SU-DHL-6 (cell line): ENCODE measurements at regions not wholly inside any gene's neighbourhood (a gene's known extent, or its start where the extent isn't known, plus 50 kb on each side); places are given as distances from the start of the nearest gene placed in this dataset.

Experiments
- EZH2phosphoT487 ChIP-seq: fragments of 200-600 bp; sonication (generic), shearing (Covaris generic); conservative IDR thresholded peaks from 2 replicates; pipeline ENCODE4 v1.6.1; 2018; ENCODE audit warnings: mild to moderate bottlenecking, antibody characterized with exemption, low read length, moderate library complexity, mixed read lengths
- TF ChIP-seq, protein P1 (sequence below): fragments of 200-600 bp; sonication (generic); IDR thresholded peaks from one replicate; pipeline ENCODE4 v1.5.1; 2017; ENCODE audit warnings: antibody characterized with exemption, mild to moderate bottlenecking, low read length, moderate library complexity; ENCODE audit not compliant: insufficient read depth, poor library complexity, severe bottlenecking

DNA sequence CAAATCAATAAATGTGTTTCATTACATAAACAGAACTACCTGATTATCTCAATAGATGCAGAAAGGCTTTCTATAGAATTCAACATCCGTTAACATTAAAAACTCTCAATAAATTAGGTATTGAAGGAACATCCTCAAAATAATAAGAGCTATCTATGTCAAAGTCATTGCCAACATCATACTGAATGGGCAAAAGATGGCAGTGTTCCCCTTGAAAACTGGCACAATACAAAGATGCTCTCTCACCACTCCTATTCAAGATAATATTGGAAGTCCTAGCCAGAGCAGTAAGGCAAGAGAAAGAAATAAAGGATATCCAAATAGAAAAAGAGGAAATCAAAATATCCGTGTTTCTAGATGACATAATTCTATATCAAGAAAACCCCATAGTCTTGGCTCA lies 466.4 kb downstream of the MAGEE1 start:
- TF ChIP-seq, protein P1, sequence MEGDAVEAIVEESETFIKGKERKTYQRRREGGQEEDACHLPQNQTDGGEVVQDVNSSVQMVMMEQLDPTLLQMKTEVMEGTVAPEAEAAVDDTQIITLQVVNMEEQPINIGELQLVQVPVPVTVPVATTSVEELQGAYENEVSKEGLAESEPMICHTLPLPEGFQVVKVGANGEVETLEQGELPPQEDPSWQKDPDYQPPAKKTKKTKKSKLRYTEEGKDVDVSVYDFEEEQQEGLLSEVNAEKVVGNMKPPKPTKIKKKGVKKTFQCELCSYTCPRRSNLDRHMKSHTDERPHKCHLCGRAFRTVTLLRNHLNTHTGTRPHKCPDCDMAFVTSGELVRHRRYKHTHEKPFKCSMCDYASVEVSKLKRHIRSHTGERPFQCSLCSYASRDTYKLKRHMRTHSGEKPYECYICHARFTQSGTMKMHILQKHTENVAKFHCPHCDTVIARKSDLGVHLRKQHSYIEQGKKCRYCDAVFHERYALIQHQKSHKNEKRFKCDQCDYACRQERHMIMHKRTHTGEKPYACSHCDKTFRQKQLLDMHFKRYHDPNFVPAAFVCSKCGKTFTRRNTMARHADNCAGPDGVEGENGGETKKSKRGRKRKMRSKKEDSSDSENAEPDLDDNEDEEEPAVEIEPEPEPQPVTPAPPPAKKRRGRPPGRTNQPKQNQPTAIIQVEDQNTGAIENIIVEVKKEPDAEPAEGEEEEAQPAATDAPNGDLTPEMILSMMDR, result no peak
- no peak for TF ChIP-seq EZH2phosphoT487
